Posterior vena cava (tissue), 2 donors: ENCODE measurements at regions not wholly inside any gene's neighbourhood (a gene's known extent, or its start where the extent isn't known, plus 50 kb on each side); places are given as distances from the start of the nearest gene placed in this dataset.

Source experiments
- DNase-seq: peaks from one replicate; pipeline ENCODE4 v3.0.0-alpha.2; 2020; ENCODE audit warnings: low spot score
- intact Hi-C, 2 donors: fragments of 100-400 bp; cut with DNase I; formaldehyde crosslinking; loops; one replicate each; pipeline versions ENCODE4 v1.14.1 to v1.14.2; 2022 to 2023
- donor health status: DM: yes; HTN: yes; CAD: no.
- donor health status: DM: yes; HTN: yes; CAD: no.

- no peak for DNase-seq
- intact Hi-C loops: no loop called here
These were observed 414.0 kb downstream of the PRDM2 start for GRCh38 chr1:14113841-14114567.

DNA sequence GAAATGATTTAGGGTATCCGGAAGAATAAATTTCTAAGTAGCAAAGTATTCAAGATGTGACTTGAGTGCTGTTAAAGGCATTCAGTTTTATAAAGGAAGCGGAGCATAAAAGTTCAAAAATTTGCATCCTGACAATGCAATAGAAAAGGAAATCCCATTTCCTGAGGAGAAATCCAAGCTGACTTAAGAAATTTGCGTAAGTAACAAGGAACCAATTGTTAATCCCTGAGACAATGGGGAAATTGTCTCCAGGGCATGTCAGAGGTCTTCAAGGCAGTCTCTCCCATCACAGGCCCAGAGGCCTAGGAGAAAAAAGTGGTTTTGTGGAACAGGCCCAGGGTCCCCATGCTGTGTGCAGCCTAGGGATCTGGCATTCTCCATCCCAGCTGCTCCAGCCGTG is 416.0 kb downstream of the PRDM2 start:
- no peak for DNase-seq
- intact Hi-C loops: no loop called here

GRCh38 chr1:14117700-14118099 is 417.7 kb downstream of the PRDM2 start:
- no peak for DNase-seq
- intact Hi-C loops: no loop called here

DNA sequence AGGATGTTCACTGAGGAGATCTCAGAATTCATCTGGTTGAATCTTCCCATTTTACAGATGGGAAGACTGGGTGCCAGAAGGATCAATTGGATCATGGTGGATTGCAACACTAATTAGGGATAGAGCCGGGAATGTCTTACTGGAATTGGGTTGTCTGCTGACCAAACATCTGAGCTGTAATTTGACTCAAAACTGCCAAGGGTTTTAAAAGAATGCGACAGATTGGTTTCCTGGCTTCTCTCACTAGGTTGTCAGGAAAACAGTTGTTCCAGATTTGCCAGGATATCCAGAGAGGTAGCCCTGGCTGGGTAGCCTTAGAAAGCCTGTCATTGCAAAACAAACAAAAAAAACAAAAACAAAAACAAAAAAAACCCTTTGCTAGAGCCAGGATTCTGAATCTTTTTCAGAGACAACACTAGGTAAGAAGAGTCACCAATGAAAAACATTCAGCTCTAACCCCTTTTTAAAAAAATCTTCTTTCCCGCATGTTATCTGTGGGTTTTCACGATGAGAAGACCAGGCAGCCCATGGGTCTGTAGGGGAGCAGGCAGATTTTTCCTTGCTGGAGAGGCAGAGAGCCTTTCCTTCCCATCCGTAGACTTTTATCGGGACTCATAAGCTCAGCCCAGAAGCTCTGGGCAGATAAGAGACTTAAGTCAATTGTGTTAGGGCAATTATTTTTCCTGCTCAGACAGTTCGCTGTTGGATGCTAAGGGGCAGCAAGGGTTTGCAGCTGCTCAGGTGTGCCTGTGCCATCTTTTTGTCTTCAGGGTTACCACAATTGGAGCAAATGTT is 418.9 kb downstream of the PRDM2 start:
- no peak for DNase-seq
- intact Hi-C loops: no loop called here

DNA sequence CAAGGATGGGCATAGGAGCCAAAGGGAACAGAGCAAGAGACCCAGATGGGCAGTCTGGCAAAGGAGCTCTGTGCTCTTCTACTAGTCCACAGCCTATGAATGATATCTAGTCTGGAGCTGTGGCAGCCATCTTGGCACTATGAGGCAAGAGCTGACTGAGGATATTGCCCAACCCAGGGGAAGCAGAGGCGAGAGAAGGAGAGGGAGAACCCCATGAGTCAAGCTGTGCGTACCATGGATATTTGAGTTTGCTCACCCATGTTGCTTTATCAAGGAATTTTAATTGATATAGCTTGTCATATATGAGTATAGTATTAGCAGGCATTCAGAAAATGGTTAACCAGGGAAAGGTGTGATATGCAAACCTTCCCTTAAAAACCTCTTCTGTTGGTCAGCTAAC is 420.9 kb downstream of the PRDM2 start:
- intact Hi-C loops: no loop called here
- DNase-seq: no peak

DNA sequence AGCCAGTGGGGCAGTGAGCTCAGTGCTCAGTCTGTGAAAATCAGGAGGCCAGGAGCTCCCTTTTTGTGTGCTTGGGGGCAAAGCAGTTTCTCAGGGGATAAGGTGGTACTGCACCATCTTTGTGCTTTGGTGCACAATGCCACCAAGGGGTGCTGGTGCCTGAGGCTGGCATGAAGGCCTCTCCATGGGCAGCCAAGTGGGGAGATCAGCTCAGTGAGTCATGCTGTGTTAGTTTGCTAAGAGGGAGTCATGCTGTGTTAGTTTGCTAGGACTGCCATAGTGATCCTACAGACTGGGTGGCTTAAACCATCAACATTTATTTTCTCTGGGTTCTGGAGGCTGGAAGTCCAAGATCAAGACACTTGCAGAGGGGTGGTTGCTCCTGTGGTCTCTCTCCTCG is 428.1 kb downstream of the PRDM2 start:
- intact Hi-C loops: no loop called here

DNA sequence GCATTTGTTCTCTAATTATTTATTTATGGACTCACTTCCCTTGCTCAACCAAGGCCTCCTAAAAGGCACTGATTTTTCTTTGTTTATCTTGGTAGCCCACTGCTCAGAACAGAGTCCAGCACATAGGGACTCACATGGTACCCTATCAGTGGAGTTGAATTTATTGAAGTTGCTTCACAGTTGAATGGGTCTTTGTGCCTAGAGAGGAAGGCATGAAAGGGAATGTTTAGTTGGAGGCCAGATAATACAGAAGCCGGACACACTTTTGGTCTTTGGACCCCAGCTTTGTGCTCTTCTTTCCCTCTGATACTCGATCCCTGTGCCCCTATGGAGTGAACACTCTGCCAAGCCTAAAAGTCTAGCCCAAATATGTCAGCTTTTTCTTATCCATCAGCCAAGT is 429.0 kb downstream of the PRDM2 start:
- intact Hi-C loops: no loop called here
- no peak for DNase-seq

More for the DNA sequence above, 428.1 kb downstream of the PRDM2 start:
- no peak for DNase-seq

GRCh38 chr1:14135070-14135469 is 435.1 kb downstream of the PRDM2 start:
- intact Hi-C loops: no loop called here

GRCh38 chr1:14136152-14136763 is 436.3 kb downstream of the PRDM2 start:
- DNase-seq: no peak
- intact Hi-C loops: no loop called here

More at GRCh38 chr1:14135070-14135469, 435.1 kb downstream of the PRDM2 start:
- no peak for DNase-seq

GRCh38 chr1:14136881-14137280 is 436.9 kb downstream of the PRDM2 start:
- intact Hi-C loops: no loop called here
- no peak for DNase-seq

- intact Hi-C loops: no loop called here
- DNase-seq: no peak
These were observed 437.6 kb downstream of the PRDM2 start for GRCh38 chr1:14137411-14138134.

GRCh38 chr1:14138135-14138506 is 438.1 kb downstream of the PRDM2 start:
- no peak for DNase-seq
- intact Hi-C loops: no loop called here

DNA sequence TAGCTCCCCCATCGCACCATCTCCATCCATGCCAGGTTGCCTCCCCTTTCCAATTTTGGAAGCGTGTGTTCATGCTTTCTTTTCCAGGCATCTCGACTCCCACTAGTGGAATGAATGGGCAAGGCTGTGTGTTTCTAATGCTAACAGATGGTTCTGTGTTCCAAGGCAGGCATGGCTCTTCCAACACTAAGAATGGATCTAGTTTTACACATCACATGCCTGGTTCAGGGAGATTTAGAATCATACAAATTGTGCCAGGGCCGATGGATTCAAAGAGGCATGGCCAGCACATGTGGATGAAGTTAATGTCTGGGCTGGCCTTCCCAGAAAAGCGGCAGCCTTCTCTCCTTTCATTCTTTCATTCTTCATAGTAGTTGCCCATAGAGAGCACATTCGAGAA is 438.7 kb downstream of the PRDM2 start:
- no peak for DNase-seq
- intact Hi-C loops: no loop called here

DNA sequence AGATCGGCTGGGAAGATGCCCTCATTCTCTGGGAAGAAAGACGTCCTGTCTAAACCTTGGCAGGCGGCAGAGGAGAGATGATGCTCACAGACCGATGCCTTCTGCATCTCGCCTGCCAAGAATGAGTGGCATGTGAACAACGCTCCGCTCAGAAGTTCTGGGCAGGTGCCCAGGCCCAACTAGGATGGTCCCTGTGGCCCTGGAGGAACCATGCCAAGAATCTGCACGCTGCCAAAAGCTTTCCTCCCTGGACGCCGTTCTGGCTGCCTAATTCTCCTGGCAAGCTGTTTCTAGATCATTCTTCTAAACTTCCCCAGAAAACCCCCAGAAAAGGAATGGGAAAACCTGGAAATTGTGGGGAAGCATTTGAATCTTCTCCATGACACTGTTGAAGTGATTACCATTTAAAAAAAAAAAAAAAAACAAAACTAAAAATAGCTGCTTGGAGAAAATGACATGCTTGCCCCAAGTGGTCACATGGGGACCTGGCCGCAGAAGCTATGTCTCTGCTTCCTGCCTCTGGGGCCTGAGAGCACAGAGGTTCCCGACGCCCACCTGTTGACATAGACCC is 440.9 kb downstream of the PRDM2 start:
- DNase-seq: no peak
- intact Hi-C loops: no loop called here

DNA sequence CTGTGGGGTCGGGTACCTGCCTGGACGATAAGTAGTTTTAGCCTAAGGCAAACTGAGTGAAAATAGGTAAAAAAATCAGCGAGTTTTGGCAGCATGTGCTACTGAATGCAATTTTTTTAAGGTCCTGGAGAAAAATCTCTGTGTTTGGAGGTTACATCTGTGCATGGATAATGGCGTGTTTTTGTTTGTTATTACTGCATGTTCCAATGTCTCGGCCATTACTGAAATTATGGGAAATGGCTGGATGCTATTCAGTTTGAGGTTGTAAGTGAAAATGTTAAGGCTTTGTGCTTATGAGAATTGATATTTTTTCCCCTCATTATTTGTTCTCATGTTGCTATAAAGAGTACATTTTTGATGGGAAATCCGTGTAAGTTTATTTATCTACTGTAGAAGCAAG is 441.7 kb downstream of the PRDM2 start:
- DNase-seq: no peak
- intact Hi-C loops: no loop called here

DNA sequence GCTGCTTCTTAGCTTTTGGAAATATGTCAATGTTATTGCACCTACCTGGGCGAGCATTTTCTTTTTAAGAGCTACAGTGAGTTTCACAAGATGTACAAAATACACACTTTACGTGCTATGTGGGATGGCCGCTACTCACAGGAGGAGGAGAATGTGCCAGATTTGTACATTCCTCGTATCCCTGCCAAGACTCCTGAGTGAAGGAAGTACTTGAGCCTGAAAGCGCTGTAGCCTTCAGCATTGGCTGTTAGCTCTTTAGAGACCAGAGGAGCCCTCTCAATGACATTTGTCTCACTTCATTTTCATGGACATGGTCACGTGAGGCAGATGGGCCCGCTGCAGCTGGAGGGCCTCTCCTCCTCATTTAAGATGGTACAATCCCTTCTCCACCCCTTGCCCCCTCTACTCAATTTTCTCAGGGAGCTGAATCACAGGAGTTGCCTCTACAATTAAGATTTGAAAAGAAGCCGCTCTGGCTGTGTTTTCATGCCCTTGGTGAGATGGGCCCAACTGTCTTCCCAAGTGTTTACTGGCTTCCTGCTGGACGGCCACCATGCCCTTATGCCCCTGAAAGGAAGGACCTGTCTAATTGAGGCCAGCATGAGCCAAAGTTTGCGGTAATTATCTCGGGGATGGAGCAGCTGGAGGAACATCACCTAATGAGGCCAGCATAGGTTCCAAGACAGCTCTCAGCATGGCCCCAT is 442.6 kb downstream of the PRDM2 start:
- intact Hi-C loops: no loop called here
- DNase-seq: no peak

GRCh38 chr1:14143777-14144176 is 443.8 kb downstream of the PRDM2 start:
- intact Hi-C loops: no loop called here
- DNase-seq: no peak

DNA sequence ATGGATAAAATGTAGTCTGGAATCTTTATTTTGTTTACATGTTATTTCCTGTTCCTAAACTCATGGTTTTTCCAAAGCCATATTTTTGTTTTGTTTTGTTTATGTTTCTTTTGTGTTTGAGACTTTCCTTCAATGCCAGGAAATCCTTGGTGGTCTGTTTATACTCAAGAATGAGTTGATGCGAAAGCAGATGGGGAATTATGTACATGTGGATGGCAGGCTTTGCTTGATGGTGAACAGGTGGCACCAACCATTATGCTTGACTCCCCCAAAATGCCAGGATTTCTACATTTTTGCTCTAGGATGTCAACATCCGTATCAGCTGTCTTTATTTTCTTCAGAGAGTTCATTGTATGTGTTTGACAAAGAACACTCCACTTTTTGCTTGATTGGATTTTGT is 448.5 kb downstream of the PRDM2 start:
- no peak for DNase-seq
- intact Hi-C loops: no loop called here

- intact Hi-C loops: no loop called here
- no peak for DNase-seq
These were observed 449.1 kb upstream of the KAZN start for GRCh38 chr1:14149431-14149830.
